HG03139 (cell line): ENCODE measurements at regions not wholly inside any gene's neighbourhood (a gene's known extent, or its start where the extent isn't known, plus 50 kb on each side); places are given as distances from the start of the nearest gene placed in this dataset.

Experiments used
- ATAC-seq: cut with Tn5 transposase; IDR thresholded peaks from one replicate; pipeline ENCODE4 v1.9.1; 2021; ENCODE audit not compliant: unreplicated experiment

- ATAC-seq = no peak
These were observed 147.2 kb upstream of the HAAO start for GRCh38 chr2:42939411-42940206.

GRCh38 chr2:42938671-42939370 is 146.4 kb upstream of the HAAO start:
- ATAC-seq = no peak

GRCh38 chr2:42937171-42937875 is 144.9 kb upstream of the HAAO start:
- ATAC-seq = no peak

GRCh38 chr2:42935692-42936671 is 143.6 kb upstream of the HAAO start:
- ATAC-seq = no peak

- no peak for ATAC-seq
These were observed 142.3 kb upstream of the HAAO start for GRCh38 chr2:42934580-42935186.

GRCh38 chr2:42933824-42934254 is 141.5 kb upstream of the HAAO start:
- no peak for ATAC-seq

- no peak for ATAC-seq
These were observed 140.1 kb upstream of the HAAO start for GRCh38 chr2:42932271-42933151.

- ATAC-seq = no peak
These were observed 139.4 kb upstream of the HAAO start for GRCh38 chr2:42931818-42932195.

GRCh38 chr2:42931146-42931817 is 138.9 kb upstream of the HAAO start:
- no peak for ATAC-seq

- no peak for ATAC-seq
These were observed 137.7 kb upstream of the HAAO start for GRCh38 chr2:42930025-42930581.

- no peak for ATAC-seq
These were observed 137.2 kb upstream of the HAAO start for GRCh38 chr2:42929546-42930024.

- no peak for ATAC-seq
These were observed 136.5 kb upstream of the HAAO start for GRCh38 chr2:42928692-42929545.

- no peak for ATAC-seq
These were observed 135.8 kb upstream of the HAAO start for GRCh38 chr2:42928161-42928691.

- no peak for ATAC-seq
These were observed 135.2 kb upstream of the HAAO start for GRCh38 chr2:42927334-42928160.

- ATAC-seq = no peak
These were observed 134.3 kb upstream of the HAAO start for GRCh38 chr2:42926434-42927333.
